Ishikawa (cell line): ENCODE measurements at regions not wholly inside any gene's neighbourhood (a gene's known extent, or its start where the extent isn't known, plus 50 kb on each side); places are given as distances from the start of the nearest gene placed in this dataset.

Source experiments
- CEBPB ChIP-seq: IDR thresholded peaks from 2 replicates; pipeline ENCODE4 v1.6.1; 2012
- CREB1 ChIP-seq: IDR thresholded peaks from 2 replicates; pipeline ENCODE4 v1.6.1; 2012; ENCODE audit warnings: low read depth
- EGR1 ChIP-seq: IDR thresholded peaks from 2 replicates; pipeline ENCODE4 v1.6.1; 2012
- EP300 ChIP-seq: IDR thresholded peaks from 2 replicates; pipeline ENCODE4 v1.6.1; 2012; ENCODE audit warnings: borderline replicate concordance
- FOXM1 ChIP-seq: IDR thresholded peaks from 2 replicates; pipeline ENCODE4 v1.6.1; 2012; ENCODE audit warnings: low read depth, borderline replicate concordance
- MAX ChIP-seq: IDR thresholded peaks from 2 replicates; pipeline ENCODE4 v1.6.1; 2012
- NFIC ChIP-seq: IDR thresholded peaks from 2 replicates; pipeline ENCODE4 v1.6.1; 2012
- RAD21 ChIP-seq: IDR thresholded peaks from 2 replicates; pipeline ENCODE4 v1.6.1; 2012; ENCODE audit warnings: low read depth
- REST ChIP-seq: IDR thresholded peaks from 2 replicates; pipeline ENCODE4 v1.6.1; 2012; ENCODE audit warnings: low read depth, mild to moderate bottlenecking
- TAF1 ChIP-seq: IDR thresholded peaks from 2 replicates; pipeline ENCODE4 v1.6.1; 2012; ENCODE audit warnings: low read depth, mild to moderate bottlenecking
- TCF12 ChIP-seq: IDR thresholded peaks from 2 replicates; pipeline ENCODE4 v1.6.1; 2012; ENCODE audit warnings: low read depth
- TEAD4 ChIP-seq: IDR thresholded peaks from 2 replicates; pipeline ENCODE4 v1.6.1; 2012
- USF1 ChIP-seq: IDR thresholded peaks from 2 replicates; pipeline ENCODE4 v1.6.1; 2012
- YY1 ChIP-seq: IDR thresholded peaks from 2 replicates; pipeline ENCODE4 v1.6.1; 2012; ENCODE audit warnings: low read depth
- ZBTB7A ChIP-seq: IDR thresholded peaks from 2 replicates; pipeline ENCODE4 v1.6.1; 2012; ENCODE audit warnings: low read depth

GRCh38 chr5:16265141-16265540 lies 85.5 kb upstream of the MARCHF11 start:
- TF ChIP-seq RAD21: no peak
- TF ChIP-seq TAF1: no peak
- no peak for TF ChIP-seq REST
- no peak for TF ChIP-seq MAX
- no peak for TF ChIP-seq CREB1
- no peak for TF ChIP-seq CEBPB
- TF ChIP-seq USF1: no peak
- TF ChIP-seq TEAD4: no peak
- no peak for TF ChIP-seq YY1
- no peak for TF ChIP-seq EP300
- TF ChIP-seq TCF12: no peak
- TF ChIP-seq EGR1: no peak
- no peak for TF ChIP-seq NFIC
- TF ChIP-seq ZBTB7A: no peak
- no peak for TF ChIP-seq FOXM1

- TF ChIP-seq TAF1: no peak
- TF ChIP-seq CEBPB: no peak
- TF ChIP-seq USF1: no peak
- TF ChIP-seq TEAD4: no peak
- TF ChIP-seq RAD21: no peak
- TF ChIP-seq FOXM1: no peak
- TF ChIP-seq EP300: no peak
- no peak for TF ChIP-seq MAX
- no peak for TF ChIP-seq ZBTB7A
- TF ChIP-seq TCF12: no peak
- TF ChIP-seq EGR1: no peak
- TF ChIP-seq NFIC: no peak
- no peak for TF ChIP-seq REST
These were observed 80.4 kb upstream of the MARCHF11 start for GRCh38 chr5:16260000-16260399.

- no peak for TF ChIP-seq EP300
These were observed 74.3 kb upstream of the MARCHF11 start for GRCh38 chr5:16253856-16254255.

- TF ChIP-seq REST (no peak), NFIC (no peak), USF1 (no peak), CREB1 (no peak), EGR1 (no peak), CEBPB (no peak), TCF12 (no peak), RAD21 (no peak), FOXM1 (no peak)
These were observed 66.4 kb upstream of the MARCHF11 start for GRCh38 chr5:16245956-16246355.

GRCh38 chr5:16245249-16245648 lies 65.7 kb upstream of the MARCHF11 start:
- TF ChIP-seq CREB1 (no peak), NFIC (no peak), ZBTB7A (no peak), TAF1 (no peak), REST (no peak), USF1 (no peak), YY1 (no peak), TCF12 (no peak)
